Liver (tissue), 7 donors: ENCODE measurements at regions not wholly inside any gene's neighbourhood (a gene's known extent, or its start where the extent isn't known, plus 50 kb on each side); places are given as distances from the start of the nearest gene placed in this dataset.

Experiments used
- DNase-seq: peaks from one replicate; pipeline ENCODE4 v3.0.0-alpha.2; 2017; ENCODE audit warnings: low spot score
- H3K27ac ChIP-seq, 2 donors: one replicate each; pipeline ENCODE4 v1.7.0; 2013; ENCODE audit warnings: inconsistent platforms in 2 of 2, low read length in 2 of 2, control low read depth in 1 of 2, low read depth in 1 of 2, mild to moderate bottlenecking in 1 of 2
- H3K27me3 ChIP-seq, 4 donors: one replicate each; pipeline versions ENCODE4 v1.6.1 to v1.7.0; 2013; ENCODE audit warnings: low read length in 3 of 4, inconsistent platforms in 1 of 4, mild to moderate bottlenecking in 1 of 4, moderate library complexity in 1 of 4; ENCODE audit not compliant: control insufficient read depth in 4 of 4, insufficient read depth in 4 of 4
- H3K36me3 ChIP-seq, 4 donors: one replicate each; pipeline versions ENCODE4 v1.6.1 to v1.7.0; 2013; ENCODE audit warnings: low read length in 3 of 4, mild to moderate bottlenecking in 3 of 4, low read depth in 1 of 4, moderate library complexity in 1 of 4; ENCODE audit not compliant: control insufficient read depth in 4 of 4, insufficient read depth in 3 of 4
- H3K4me1 ChIP-seq, 4 donors: one replicate each; pipeline versions ENCODE4 v1.6.1 to v1.7.0; 2013; ENCODE audit warnings: low read length in 3 of 4, mild to moderate bottlenecking in 3 of 4, moderate library complexity in 1 of 4; ENCODE audit not compliant: control insufficient read depth in 4 of 4, insufficient read depth in 4 of 4
- H3K4me3 ChIP-seq, 3 donors: one replicate each; pipeline versions ENCODE4 v1.6.1 to v1.7.0; 2013; ENCODE audit warnings: low read length in 3 of 3, control low read depth in 1 of 3, low read depth in 1 of 3, mild to moderate bottlenecking in 1 of 3
- H3K9ac ChIP-seq, 2 donors: one replicate each; pipeline ENCODE4 v1.7.0; 2013; ENCODE audit warnings: low read length in 2 of 2, mild to moderate bottlenecking in 2 of 2, moderate library complexity in 2 of 2, control low read depth in 1 of 2, low read depth in 1 of 2
- H3K9me3 ChIP-seq, 4 donors: one replicate each; pipeline versions ENCODE4 v1.6.1 to v1.7.0; 2013; ENCODE audit warnings: low read length in 3 of 4; ENCODE audit not compliant: control insufficient read depth in 4 of 4
- EGR1 ChIP-seq, 2 donors: IDR thresholded peaks; 2 replicates each; pipeline ENCODE4 v1.6.1; 2016 to 2018; ENCODE audit warnings: antibody characterized with exemption in 2 of 2, low read depth in 2 of 2
- FOXA1 ChIP-seq: IDR thresholded peaks from 2 replicates; pipeline ENCODE4 v1.6.1; 2016; ENCODE audit warnings: antibody characterized with exemption
- FOXA2 ChIP-seq: IDR thresholded peaks from 2 replicates; pipeline ENCODE4 v1.6.1; 2016; ENCODE audit warnings: antibody characterized with exemption
- GABPA ChIP-seq, 2 donors: IDR thresholded peaks in 1 of 2; conservative IDR thresholded peaks in 1 of 2; 2 replicates each; pipeline ENCODE4 v1.6.1; 2016; ENCODE audit warnings: antibody characterized with exemption in 2 of 2, mild to moderate bottlenecking in 1 of 2, moderate library complexity in 1 of 2
- HNF4A ChIP-seq, 2 donors: conservative IDR thresholded peaks; 2 replicates each; pipeline ENCODE4 v1.6.1; 2016; ENCODE audit warnings: antibody characterized with exemption in 2 of 2, mild to moderate bottlenecking in 2 of 2
- HNF4G ChIP-seq: IDR thresholded peaks from 2 replicates; pipeline ENCODE4 v1.6.1; 2016; ENCODE audit warnings: antibody characterized with exemption
- JUND ChIP-seq, 2 donors: IDR thresholded peaks; 2 replicates each; pipeline ENCODE4 v1.6.1; 2016; ENCODE audit warnings: antibody characterized with exemption in 2 of 2
- NR2F2 ChIP-seq: IDR thresholded peaks from 2 replicates; pipeline ENCODE4 v1.6.1; 2016; ENCODE audit warnings: antibody characterized with exemption
- RAD21 ChIP-seq, 2 donors: IDR thresholded peaks; 2 replicates each; pipeline ENCODE4 v1.6.1; 2016; ENCODE audit warnings: antibody characterized with exemption in 2 of 2, mild to moderate bottlenecking in 2 of 2
- RXRA ChIP-seq, 2 donors: IDR thresholded peaks; 2 replicates each; pipeline ENCODE4 v1.6.1; 2017 to 2018; ENCODE audit warnings: antibody characterized with exemption in 2 of 2, mild to moderate bottlenecking in 1 of 2
- SP1 ChIP-seq: IDR thresholded peaks from 2 replicates; pipeline ENCODE4 v1.6.1; 2018; ENCODE audit warnings: antibody characterized with exemption, mild to moderate bottlenecking
- TAF1 ChIP-seq: conservative IDR thresholded peaks from 2 replicates; pipeline ENCODE4 v1.6.1; 2016; ENCODE audit warnings: antibody characterized with exemption, mild to moderate bottlenecking
- YY1 ChIP-seq: IDR thresholded peaks from 2 replicates; pipeline ENCODE4 v1.6.1; 2016; ENCODE audit warnings: antibody characterized with exemption, mild to moderate bottlenecking
- WGBS: extraction: QIAGEN DNeasy Blood & Tissue Kit; methylation state at CpG from one replicate; pipeline ENCODE4 v1.1.7; 2013; 5-methylcytosine and 5-hydroxymethylcytosine counted together
- TF ChIP-seq, protein P1 (sequence below): IDR thresholded peaks from 2 replicates; pipeline ENCODE4 v1.6.1; 2016; ENCODE audit warnings: antibody characterized with exemption
- TF ChIP-seq, protein P2 (sequence below): IDR thresholded peaks from 2 replicates; pipeline ENCODE4 v1.6.1; 2016; ENCODE audit warnings: antibody characterized with exemption
- TF ChIP-seq, protein P3 (sequence below): IDR thresholded peaks from 2 replicates; pipeline ENCODE4 v1.6.1; 2016; ENCODE audit warnings: antibody characterized with exemption, mild to moderate bottlenecking
- TF ChIP-seq, protein P4 (sequence below): IDR thresholded peaks from 2 replicates; pipeline ENCODE4 v1.6.1; 2016; ENCODE audit warnings: antibody characterized with exemption
- donor health status: healthy.
- donor health status: healthy.
- donor health status: healthy.
- donor health status: healthy.

- 96% methylated on average over 3 of the region's 3 CpGs for WGBS
- no peak for DNase-seq
- Histone ChIP-seq H3K4me1 (no peaks in the 10 kb centered on the region), H3K27me3 (no peaks in the 10 kb centered on the region), H3K4me3 (no peak overlapping the region), H3K9me3 (no peaks in the 10 kb centered on the region), H3K9ac (no peak overlapping the region), H3K36me3 (no peaks in the 10 kb centered on the region), H3K27ac (no peak overlapping the region)
- no peak for TF ChIP-seq RXRA (IDR thresholded peaks at IDR 0.05)
- TF ChIP-seq HNF4G: no peak
- TF ChIP-seq HNF4A (conservative IDR thresholded peaks at IDR 0.05): no peak
- no peak for TF ChIP-seq JUND (IDR thresholded peaks at IDR 0.05)
- TF ChIP-seq FOXA1: no peak
- no peak for TF ChIP-seq GABPA (IDR thresholded peaks at IDR 0.05 in 1 of 2, conservative IDR thresholded peaks at IDR 0.05 in 1 of 2)
- TF ChIP-seq, protein P1, sequence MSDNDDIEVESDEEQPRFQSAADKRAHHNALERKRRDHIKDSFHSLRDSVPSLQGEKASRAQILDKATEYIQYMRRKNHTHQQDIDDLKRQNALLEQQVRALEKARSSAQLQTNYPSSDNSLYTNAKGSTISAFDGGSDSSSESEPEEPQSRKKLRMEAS: no peak
- TF ChIP-seq TAF1: no peak
- TF ChIP-seq, protein P2, sequence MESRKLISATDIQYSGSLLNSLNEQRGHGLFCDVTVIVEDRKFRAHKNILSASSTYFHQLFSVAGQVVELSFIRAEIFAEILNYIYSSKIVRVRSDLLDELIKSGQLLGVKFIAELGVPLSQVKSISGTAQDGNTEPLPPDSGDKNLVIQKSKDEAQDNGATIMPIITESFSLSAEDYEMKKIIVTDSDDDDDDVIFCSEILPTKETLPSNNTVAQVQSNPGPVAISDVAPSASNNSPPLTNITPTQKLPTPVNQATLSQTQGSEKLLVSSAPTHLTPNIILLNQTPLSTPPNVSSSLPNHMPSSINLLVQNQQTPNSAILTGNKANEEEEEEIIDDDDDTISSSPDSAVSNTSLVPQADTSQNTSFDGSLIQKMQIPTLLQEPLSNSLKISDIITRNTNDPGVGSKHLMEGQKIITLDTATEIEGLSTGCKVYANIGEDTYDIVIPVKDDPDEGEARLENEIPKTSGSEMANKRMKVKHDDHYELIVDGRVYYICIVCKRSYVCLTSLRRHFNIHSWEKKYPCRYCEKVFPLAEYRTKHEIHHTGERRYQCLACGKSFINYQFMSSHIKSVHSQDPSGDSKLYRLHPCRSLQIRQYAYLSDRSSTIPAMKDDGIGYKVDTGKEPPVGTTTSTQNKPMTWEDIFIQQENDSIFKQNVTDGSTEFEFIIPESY: no peak
- TF ChIP-seq, protein P3, sequence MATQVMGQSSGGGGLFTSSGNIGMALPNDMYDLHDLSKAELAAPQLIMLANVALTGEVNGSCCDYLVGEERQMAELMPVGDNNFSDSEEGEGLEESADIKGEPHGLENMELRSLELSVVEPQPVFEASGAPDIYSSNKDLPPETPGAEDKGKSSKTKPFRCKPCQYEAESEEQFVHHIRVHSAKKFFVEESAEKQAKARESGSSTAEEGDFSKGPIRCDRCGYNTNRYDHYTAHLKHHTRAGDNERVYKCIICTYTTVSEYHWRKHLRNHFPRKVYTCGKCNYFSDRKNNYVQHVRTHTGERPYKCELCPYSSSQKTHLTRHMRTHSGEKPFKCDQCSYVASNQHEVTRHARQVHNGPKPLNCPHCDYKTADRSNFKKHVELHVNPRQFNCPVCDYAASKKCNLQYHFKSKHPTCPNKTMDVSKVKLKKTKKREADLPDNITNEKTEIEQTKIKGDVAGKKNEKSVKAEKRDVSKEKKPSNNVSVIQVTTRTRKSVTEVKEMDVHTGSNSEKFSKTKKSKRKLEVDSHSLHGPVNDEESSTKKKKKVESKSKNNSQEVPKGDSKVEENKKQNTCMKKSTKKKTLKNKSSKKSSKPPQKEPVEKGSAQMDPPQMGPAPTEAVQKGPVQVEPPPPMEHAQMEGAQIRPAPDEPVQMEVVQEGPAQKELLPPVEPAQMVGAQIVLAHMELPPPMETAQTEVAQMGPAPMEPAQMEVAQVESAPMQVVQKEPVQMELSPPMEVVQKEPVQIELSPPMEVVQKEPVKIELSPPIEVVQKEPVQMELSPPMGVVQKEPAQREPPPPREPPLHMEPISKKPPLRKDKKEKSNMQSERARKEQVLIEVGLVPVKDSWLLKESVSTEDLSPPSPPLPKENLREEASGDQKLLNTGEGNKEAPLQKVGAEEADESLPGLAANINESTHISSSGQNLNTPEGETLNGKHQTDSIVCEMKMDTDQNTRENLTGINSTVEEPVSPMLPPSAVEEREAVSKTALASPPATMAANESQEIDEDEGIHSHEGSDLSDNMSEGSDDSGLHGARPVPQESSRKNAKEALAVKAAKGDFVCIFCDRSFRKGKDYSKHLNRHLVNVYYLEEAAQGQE: no peak
- no peak for TF ChIP-seq NR2F2
- TF ChIP-seq, protein P4, sequence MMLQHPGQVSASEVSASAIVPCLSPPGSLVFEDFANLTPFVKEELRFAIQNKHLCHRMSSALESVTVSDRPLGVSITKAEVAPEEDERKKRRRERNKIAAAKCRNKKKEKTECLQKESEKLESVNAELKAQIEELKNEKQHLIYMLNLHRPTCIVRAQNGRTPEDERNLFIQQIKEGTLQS: no peak
- no peak for TF ChIP-seq RAD21 (IDR thresholded peaks at IDR 0.05)
- no peak for TF ChIP-seq EGR1 (IDR thresholded peaks at IDR 0.05; ENCODE audit: low read depth in 2 of 2)
- TF ChIP-seq SP1: no peak
- TF ChIP-seq FOXA2: no peak
- no peak for TF ChIP-seq YY1
Measured at GRCh38 chr2:217669831-217670230, 333.0 kb downstream of the TNS1 start.

DNA sequence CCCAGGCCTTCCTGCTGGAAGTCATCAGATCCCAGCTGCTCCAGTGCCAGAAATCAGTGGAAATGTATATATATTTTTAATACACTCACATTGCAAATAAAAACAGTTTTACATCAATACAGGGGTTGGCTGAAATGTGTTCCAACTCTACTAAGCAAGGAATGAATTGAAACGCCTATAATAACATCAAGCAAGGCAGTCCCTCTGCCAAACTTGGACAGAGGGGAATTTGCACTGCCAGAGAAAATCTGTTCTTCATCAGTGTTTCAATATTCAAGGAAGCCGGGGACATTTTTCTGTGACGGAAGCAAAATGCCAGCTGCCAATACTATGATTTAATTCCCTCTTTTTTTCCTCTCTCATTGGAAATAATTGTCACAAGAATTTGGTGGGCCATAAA, 335.3 kb downstream of the TNS1 start:
- Histone ChIP-seq H3K36me3 (no peaks in the 10 kb centered on the region), H3K9me3 (no peaks in the 10 kb centered on the region), H3K27me3 (no peaks in the 10 kb centered on the region), H3K9ac (no peak overlapping the region), H3K4me1 (no peaks in the 10 kb centered on the region), H3K4me3 (no peak overlapping the region), H3K27ac (no peak overlapping the region)
- TF ChIP-seq NR2F2: no peak
- DNase-seq: no peak
- WGBS: 82% methylated on average over 3 of the region's 3 CpGs
